ENCODE measurements at regions not wholly inside any gene's neighbourhood (a gene's known extent, or its start where the extent isn't known, plus 50 kb on each side); places are given as distances from the start of the nearest gene placed in this dataset.

DNA sequence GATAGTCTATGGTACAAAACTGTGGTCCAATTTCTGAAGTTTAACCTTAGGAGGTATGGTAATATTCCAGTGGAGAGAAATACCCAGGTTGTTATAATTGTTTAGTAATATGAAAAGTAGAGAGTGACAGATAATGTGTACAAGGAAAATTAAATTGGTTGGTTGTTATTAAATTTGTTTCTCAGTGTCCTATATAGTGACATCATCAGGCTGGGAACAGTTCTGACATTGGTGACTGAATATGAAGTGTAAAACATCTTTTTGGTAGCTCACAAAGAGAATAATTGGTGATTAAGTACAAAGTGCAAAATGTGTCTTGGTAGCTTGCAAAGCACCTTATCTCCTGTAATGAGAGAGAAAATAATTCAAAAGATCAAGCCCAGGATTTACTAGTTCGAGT lies 1806.1 kb upstream of the CDH6 start:
- in situ Hi-C loops (cut with HindIII; ENCODE audit: low sequenced_read_pairs): no loop called here

DNA sequence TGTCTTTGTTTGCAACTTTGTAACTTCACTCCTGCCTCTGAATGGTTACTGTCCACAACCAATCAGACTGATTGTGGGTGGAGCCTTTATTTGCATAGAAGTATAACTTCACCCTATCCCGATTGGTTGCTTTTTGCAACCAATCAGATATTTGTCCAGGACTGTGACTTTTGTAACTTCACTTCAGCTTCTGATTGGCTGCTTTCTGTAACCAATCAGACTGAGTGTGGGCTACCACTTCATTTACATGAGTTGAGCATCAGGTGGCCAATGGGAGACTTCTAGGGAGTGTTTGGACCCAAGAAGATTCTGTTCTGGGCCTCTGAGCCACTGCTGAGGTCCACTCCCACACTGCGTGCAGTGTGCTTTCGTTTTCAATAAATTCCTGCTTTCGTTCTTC lies 1810.7 kb upstream of the CDH6 start:
- in situ Hi-C loops (cut with HindIII; ENCODE audit: low sequenced_read_pairs): no loop called here

DNA sequence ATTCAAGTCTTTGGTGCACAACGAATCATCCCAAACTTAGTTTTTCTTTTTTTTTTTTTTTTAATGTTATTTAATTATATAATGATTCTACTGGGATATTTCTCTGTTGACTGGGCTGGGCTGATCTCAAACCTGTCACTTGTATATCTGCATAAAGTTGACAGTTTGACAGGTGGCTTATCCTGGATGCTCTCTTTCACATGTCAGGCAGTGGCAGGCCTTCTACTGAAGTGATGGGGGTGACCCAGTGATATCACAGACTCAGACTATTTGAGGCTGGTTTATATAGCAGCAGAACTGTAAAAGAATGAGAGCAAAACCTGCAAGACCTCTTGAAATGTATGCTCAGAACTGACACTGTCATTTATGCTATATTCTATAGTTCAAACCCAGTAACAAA lies 1813.5 kb upstream of the CDH6 start:
- in situ Hi-C loops (cut with HindIII; ENCODE audit: low sequenced_read_pairs): no loop called here

DNA sequence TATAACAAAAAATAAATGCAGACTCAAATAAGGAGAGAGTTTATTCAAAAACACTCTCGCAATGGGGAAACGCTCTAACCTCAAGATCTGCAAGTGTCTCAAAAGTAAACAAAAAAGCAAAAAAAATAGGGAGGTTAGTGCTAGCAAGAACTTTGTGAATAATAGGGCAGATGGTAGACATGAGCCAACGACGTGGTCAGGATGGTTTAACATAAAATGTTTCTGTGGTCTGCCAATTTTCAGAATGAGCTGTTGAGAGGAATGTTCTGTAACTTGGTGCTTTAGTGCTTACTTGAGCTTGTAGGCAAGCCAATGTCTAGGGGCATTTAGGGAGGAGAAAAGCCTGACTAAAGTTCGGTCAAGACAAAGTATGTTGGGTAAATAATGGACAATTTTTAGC lies 1813.9 kb upstream of the CDH6 start:
- in situ Hi-C loops (cut with HindIII; ENCODE audit: low sequenced_read_pairs): no loop called here

DNA sequence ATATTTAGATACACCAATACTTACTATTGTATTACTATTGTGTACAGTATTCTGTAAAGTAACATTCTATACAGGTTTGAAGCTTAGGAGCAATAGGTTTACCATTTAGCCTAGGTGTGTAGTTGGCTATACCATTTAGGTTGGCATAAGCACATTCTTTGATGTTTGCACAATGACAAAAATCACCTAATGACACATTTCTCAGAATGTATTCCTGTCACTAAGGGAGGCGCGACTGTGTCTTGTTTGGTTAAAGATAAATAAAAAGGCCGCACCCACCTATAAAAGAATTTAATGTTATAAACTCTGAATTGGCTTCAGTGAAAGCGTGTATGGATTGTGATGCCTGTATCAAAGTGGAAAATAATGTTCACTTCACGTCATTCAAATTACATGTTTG lies 1815.4 kb upstream of the CDH6 start:
- in situ Hi-C loops (cut with HindIII; ENCODE audit: low sequenced_read_pairs): no loop called here

DNA sequence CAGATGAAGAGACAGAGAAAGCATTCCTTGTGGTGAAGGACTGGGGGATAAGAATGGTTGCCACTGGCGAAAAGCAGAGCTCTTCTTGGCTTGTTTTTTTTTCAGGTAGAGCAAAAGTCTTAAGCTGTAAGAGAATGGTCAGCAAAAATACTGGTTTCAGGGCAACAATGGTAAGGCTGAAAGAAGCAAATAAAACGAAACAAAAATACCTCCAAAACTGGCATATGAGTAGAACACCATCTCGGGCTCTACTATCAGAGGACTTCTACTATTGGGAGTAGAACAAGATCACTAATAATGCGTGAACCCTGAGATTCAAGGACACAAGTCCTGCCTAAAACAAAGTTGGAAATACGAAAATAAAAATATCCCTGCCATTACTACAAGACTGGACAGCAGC lies 1823.2 kb upstream of the CDH6 start:
- in situ Hi-C loops (cut with HindIII; ENCODE audit: low sequenced_read_pairs): no loop called here

DNA sequence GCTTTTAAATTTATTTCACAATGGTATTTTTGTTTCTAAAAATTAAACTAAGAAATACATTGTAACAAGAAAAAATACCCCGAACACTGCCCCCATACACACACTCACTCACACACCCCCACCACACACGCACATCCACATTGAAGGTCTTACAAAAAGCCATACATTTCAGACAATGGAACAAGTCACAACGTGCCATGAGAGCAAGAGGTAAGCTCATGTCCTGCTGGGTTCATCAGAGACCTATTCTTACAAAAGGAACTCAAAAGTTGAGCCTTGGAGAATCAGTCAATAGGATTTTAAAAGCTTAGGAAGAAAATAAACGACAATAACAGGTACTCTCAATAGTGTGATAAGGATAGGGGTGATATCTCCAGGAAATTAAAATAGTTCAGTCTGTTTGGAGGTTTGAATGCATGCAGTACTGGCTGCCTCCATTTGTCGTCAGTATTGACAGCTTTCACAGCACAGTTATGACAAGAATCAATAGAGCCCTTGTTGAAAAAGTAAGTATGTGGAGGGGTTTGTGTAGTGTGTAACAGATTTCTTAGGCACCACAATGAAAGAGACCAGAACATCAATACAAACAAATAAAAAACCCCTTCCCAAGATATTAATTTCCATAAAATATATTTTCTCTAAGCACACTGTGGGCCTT lies 1826.2 kb upstream of the CDH6 start:
- in situ Hi-C loops (cut with HindIII; ENCODE audit: low sequenced_read_pairs): no loop called here

DNA sequence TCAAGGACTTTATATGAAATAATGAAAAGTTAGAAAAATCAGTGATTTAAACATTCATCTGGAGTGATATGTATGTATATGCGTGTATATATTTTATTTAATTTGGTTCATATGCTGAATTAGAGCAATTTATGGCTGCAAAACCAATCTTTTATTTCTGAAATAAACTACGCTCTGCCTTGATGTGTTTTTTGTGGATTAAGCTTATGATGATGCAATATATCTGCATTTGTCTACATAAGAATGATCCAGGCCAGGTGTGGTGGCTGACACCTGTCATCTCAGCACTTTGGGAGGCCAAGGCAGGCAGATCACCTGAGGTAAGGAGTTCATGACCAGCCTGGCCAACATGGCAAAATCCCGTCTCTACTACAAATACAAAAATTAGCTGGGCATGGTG lies 1842.3 kb upstream of the CDH6 start:
- in situ Hi-C loops (cut with HindIII; ENCODE audit: low sequenced_read_pairs): no loop called here

DNA sequence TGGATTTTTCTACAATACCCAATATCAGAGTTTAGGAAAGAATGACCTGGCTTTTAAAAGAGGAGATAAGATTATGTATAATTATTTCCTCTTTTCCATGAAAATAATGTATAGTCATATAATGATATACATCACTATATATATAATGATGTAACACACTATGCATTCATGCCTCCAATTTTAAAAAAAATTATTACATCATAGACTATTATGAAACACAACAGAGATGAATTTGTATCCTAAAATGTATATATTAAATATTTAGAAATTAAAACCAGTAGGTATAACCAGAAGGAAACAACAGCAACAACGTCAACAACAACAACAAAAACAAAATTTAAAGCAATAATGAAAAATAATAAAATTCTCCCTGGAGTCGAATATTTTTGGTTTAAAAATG lies 1856.5 kb upstream of the CDH6 start:
- in situ Hi-C loops (cut with HindIII; ENCODE audit: low sequenced_read_pairs): no loop called here

DNA sequence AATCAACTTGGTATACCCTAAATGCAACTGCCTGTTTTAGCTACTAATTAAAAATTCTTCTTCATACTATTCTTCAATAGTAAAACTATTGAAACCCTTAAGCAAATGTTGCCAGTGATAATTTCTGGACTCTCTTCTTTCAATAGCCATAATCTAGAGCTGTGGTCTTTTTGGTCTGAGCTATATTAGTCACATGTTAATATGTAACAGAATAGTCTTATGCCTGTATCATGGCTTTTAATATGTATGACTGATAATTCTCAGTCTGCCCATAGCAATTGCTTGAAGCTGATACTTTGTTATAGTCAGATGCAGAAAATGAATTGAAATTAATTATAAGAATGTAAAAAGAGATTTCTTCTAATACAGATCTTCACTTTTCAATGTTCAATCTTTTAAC lies 1871.9 kb upstream of the CDH6 start:
- in situ Hi-C loops (cut with HindIII; ENCODE audit: low sequenced_read_pairs): no loop called here

DNA sequence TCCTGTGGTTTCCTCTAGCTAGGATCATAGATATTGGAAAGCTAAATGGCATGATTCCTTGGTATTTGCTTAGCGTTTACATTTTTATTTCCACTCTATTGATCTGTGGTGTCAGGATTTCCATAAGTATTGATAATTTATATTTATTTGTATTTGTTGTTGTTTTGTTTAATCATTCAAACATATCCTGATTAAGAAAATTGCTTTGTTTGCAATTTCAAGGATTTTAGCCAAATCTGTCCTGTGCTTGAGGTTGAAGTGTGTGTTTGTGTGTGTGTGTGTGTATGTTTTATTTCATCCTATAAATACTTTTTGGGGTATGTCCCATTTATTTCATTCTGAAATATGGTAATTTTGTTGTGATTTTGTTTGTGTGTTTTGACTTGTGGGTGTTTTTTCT lies 1884.1 kb upstream of the CDH6 start:
- in situ Hi-C loops (cut with HindIII; ENCODE audit: low sequenced_read_pairs): no loop called here

DNA sequence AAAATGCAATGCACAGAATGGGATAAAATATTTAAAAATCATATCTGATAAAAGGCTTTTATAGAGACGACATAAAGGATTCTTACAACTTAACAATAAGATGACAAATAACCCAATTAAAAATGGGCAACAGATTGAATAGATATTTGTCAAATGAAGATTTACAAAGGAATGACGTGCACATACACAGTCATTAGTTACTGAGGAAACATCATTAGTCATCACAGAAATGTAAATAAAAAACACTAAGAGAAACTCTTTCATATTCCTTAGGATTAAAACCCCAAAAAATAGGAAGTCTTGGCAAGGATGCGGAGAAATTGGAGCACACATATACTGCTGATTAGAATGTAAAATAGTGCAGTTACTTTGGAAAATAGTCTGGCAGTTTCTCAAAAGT lies 1886.0 kb upstream of the CDH6 start:
- in situ Hi-C loops (cut with HindIII; ENCODE audit: low sequenced_read_pairs): no loop called here

DNA sequence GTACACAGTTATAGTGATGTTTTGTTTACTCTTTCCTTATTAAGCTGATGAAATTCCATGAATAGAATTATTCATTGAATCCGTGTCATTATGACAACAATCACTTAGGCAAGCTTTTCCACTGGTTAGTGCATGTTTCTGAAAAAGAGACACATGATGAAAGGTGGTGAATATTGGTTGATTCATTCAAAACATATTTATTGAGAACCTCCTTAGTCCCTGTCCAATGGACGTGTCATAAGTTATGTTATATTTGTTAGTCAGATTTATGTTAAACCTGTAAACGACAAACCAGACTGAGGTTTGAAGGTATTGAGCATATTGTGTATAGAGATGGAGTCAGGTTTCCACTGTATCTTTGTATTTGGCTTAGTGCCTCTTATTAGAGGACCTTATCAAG lies 1888.9 kb upstream of the CDH6 start:
- in situ Hi-C loops (cut with HindIII; ENCODE audit: low sequenced_read_pairs): no loop called here

DNA sequence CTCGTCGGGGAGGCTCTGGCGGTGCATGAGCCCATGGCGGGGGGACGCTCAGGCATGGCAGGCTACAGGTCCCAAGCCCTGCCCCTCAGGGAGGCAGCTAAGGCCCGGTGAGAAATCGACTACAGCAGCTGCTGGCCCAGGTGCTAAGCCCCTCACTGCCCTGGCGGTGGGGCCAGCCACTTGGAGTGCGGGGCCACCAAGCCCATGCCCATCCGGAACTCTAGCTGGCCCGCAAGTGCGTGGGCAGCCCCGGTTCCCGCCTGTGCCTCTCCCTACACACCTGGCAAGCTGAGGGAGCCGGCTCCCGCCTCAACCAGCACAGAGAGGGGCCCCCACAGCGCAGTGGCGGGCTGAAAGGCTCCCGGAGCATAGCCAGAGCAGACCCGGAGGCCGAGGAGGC lies 1896.9 kb upstream of the CDH6 start:
- in situ Hi-C loops (cut with HindIII; ENCODE audit: low sequenced_read_pairs): no loop called here

DNA sequence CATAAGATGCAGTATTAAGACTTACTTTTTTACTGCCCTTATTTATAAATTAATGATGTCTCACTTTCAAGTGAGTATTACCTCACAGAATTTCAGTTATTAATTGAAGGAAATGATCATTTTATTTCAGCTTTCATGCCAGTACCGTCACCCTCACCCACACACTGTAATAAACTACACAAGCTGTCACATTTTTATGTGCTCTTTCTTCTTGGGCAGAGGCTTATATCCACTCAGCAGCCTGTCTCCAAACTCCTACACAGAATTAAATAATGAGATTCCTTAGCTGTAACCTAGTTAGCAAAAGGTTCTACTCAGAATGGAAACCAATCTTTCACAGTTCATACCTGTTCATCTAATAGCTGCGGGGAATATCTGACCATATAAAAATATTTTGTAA lies 1915.8 kb upstream of the CDH6 start:
- in situ Hi-C loops (cut with HindIII; ENCODE audit: low sequenced_read_pairs): no loop called here

DNA sequence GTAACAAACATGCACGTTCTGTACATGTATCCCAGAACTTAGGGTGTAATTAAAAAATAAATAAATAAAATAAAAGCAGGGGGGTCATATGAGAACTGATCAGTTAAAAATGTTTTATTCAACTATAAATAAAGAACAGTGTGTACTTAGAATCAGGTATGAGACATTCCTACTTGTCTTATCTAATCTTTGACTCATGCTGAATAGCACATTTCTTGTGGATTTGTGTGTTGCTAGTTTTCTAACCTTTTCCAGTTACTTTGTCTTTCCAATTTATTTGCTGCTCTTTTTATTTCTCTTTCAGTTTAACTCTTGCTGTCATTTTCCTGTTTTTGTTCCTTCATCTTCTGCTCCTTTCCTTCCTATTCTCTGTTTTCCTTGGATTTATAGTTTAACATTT lies 1917.1 kb upstream of the CDH6 start:
- in situ Hi-C loops (cut with HindIII; ENCODE audit: low sequenced_read_pairs): no loop called here

DNA sequence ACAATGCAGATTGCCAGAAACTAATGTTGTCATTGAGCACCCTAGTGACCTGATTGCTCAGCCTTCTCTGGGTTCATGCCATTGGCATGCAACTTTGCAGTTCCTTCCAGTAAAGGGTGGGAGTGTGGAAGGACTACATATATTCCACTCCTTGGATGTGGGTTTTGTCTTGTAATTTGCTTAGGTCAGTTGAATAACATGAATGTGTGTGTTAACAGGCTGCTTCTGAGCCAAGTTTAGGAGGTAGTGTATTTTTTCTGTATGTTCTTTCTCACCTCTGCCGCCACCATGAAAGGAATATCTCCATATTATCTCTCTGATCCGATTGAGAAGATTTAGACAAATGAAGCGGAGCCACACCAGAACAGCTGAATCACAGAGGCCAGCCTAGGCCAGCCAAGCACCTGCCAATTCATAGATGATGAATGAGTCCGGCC lies 1929.6 kb upstream of the CDH6 start:
- in situ Hi-C loops (cut with HindIII; ENCODE audit: low sequenced_read_pairs): no loop called here

DNA sequence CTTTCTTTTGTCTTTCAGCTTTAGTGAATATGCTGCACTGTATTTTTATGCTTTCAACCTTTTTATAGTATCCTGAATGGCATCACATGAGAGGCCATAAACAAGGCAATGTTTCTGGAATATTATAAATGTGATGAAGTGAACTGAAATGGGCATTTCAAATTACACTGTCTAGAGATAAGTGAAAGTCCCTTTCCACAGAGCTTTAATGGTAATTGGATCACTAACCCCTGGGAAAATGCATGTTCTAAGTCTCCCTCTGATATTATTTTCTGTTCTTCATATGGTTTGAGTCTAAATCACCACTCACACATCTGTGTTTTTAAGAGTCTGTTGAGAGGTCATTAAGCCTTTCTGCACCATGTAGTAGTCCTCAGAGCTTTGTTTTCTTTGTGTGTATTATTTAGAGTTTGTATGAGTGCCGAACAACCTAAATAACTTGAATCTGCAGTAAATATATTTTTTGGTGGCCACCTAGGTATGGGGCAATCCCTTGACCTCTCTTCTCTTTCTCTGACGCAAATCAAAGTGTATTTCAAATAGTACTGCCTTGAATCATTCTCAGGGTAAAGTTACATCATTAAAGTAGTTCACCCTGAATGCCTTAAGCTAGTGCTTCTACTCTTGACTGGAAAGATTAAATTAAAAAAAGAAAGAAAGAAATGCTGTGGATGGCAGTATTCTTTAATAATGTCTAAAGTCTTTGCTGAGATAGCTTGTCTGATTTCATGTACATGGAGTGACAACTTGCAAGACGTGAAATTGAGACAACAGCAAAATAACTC lies 1931.0 kb upstream of the CDH6 start:
- in situ Hi-C loops (cut with HindIII; ENCODE audit: low sequenced_read_pairs): no loop called here

DNA sequence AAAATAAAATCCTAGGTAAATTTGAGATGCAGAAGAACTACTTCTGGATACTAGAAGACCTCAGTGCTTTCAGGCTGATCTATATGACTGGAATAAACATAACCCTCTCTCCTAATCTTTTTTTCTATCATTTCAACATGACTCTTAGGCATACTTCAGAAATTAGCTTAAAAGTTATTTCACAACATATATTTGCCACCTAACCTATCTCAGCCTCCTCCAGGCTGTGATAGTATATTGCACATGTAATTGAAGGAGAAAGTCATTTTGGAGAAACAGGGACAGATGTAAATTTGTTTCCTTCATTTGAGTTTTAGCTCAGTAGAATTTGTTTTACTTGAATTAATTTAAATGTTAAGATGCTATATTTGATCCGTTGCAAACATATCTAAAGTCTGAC lies 1932.3 kb upstream of the CDH6 start:
- in situ Hi-C loops (cut with HindIII; ENCODE audit: low sequenced_read_pairs): no loop called here

DNA sequence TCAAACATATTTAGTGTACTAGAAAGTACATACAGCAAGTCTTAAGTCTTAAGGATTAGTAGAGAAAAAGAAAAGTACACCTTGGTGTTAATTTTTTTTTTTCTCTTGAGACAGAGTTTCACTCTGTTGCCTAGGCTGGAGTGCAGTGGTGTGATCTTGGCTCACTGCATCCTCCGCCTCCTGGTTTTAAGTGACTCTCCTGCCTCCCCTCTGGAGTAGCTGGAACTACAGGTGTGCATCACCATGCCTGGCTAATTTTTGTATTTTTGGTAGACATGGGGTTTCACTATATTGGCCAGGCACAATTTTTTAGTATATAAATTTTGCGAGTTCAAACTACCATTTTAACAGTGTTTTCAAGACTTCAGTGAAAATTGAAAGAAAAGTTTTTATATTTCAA lies 1941.1 kb upstream of the CDH6 start:
- in situ Hi-C loops (cut with HindIII; ENCODE audit: low sequenced_read_pairs): no loop called here

DNA sequence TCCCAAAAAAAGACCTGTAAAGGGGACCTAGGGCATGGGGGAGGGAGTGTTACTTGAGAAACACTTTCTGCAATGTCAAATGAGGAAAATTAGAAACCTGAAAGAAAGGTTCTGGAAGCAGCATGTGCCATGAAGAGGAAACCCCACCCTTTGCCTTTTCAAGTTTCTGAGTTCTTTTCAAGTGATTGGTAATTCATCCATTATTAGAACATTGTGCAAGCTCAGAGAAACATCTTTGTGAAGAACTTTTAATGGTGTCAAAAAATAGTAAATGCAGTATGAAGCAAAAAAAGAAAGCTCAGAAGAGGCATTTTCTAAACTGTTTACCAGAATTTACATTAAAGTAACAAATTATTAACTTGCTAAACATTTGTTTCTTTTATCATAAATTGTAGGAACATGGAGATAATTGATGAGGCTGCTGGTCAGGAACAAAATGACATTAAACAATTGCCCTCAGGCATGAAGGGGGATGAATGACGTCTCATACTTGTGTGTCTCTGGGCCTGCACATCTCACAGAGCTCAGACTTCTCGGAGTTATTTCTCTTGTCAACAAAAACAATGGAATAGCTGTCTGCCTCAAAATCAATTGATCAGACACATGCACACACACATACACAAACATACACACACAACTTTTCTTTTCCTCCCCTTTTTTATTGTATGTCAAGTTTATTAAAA lies 1946.0 kb upstream of the CDH6 start:
- in situ Hi-C loops (cut with HindIII; ENCODE audit: low sequenced_read_pairs): no loop called here

DNA sequence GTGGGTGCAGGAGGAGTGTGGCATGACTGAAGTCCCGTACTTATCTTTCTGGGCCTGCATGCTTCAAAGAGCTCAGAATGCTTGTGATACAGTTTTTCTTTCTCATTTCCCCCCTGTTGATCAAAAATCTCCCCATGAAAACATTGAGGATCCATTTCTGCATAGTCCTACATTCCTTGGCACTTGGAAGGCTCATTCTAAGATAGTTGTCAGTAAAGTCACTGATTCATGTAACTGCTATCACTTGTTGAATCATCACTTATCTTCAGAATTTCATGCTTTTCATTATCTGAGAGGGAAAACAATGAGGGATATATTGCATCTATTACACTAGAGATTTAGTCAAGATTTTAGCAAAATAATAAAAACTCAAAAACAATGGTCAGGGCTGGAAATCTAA lies 1953.1 kb upstream of the CDH6 start:
- in situ Hi-C loops (cut with HindIII; ENCODE audit: low sequenced_read_pairs): no loop called here
